HEK293 (cell line): ENCODE measurements at regions not wholly inside any gene's neighbourhood (a gene's known extent, or its start where the extent isn't known, plus 50 kb on each side); places are given as distances from the start of the nearest gene placed in this dataset.
A peak's percentile ranks its signal among the peaks of the same experiment; 100 is the strongest.

Experiments
- CTCF ChIA-PET: fragments of 350-600 bp; formaldehyde crosslinking; extraction: SDS; loops from one replicate; lab custom pipeline; 2021; ENCODE audit warnings: antibody characterized with exemption; lab: Yijun Ruan, JAX
- POLR2A ChIA-PET: fragments of 300-600 bp; formaldehyde crosslinking; extraction: SDS; loops from one replicate; lab custom pipeline; 2020; ENCODE audit warnings: antibody characterized with exemption, inconsistent platforms; lab: Yijun Ruan, JAX
- H3K27ac ChIP-seq: fragments of 200-500 bp; sonication (Bioruptor generic); 2 replicates; pipeline ENCODE4 v1.5.1; 2014; ENCODE audit warnings: low read depth, low read length, control low read depth, inconsistent platforms; ENCODE audit errors: extremely low read depth
- H3K36me3 ChIP-seq, 2 experiments: fragments of 200-500 bp in 1 of 2; sonication (Bioruptor generic) in 1 of 2; 1 replicate in 1 of 2; 2 replicates in 1 of 2; pipeline ENCODE4 v1.5.1; 2014 to 2017; ENCODE audit warnings: inconsistent platforms in 2 of 2, low read length in 2 of 2; ENCODE audit not compliant: control insufficient read depth in 2 of 2, insufficient read depth in 1 of 2
- H3K4me1 ChIP-seq: fragments of 200-500 bp; sonication (Bioruptor generic); 2 replicates; pipeline ENCODE4 v1.5.1; 2014; ENCODE audit warnings: mild to moderate bottlenecking, low read length, inconsistent platforms; ENCODE audit not compliant: control insufficient read depth, insufficient read depth
- H3K4me3 ChIP-seq: 2 replicates; pipeline ENCODE4 v1.5.1; 2011; ENCODE audit warnings: low read depth, mild to moderate bottlenecking, control low read depth, low read length, moderate library complexity
- H3K9me3 ChIP-seq: fragments of 200-500 bp; sonication (Bioruptor generic); 2 replicates; pipeline ENCODE4 v1.5.1; 2014; ENCODE audit warnings: low read depth, low read length, inconsistent platforms; ENCODE audit not compliant: control insufficient read depth, insufficient read depth
- BCL6B ChIP-seq: fragments of 450-650 bp; formaldehyde crosslinking; IDR thresholded peaks from 2 replicates; pipeline ENCODE4 v1.5.1; 2017; ENCODE audit warnings: missing biosample characterization, missing genetic modification characterization
- IKZF3 ChIP-seq: fragments of 450-650 bp; IDR thresholded peaks from 2 replicates; pipeline ENCODE4 v1.5.0; 2018; ENCODE audit warnings: missing biosample characterization, mild to moderate bottlenecking, missing genetic modification characterization, moderate library complexity
- PRDM6 ChIP-seq: fragments of 450-650 bp; formaldehyde crosslinking; IDR thresholded peaks from 2 replicates; pipeline ENCODE4 v1.5.1; 2017; ENCODE audit warnings: missing biosample characterization, missing genetic modification characterization
- SCRT2 ChIP-seq: fragments of 450-650 bp; formaldehyde crosslinking; IDR thresholded peaks from 2 replicates; pipeline ENCODE4 v1.5.1; 2016; ENCODE audit warnings: missing biosample characterization, missing genetic modification characterization
- SP7 ChIP-seq: fragments of 450-650 bp; formaldehyde crosslinking; IDR thresholded peaks from 2 replicates; pipeline ENCODE4 v1.5.1; 2016; ENCODE audit warnings: missing biosample characterization, missing genetic modification characterization
- ZNF133 ChIP-seq: fragments of 450-650 bp; formaldehyde crosslinking; IDR thresholded peaks from 2 replicates; pipeline ENCODE4 v1.5.1; 2016; ENCODE audit warnings: missing biosample characterization, missing genetic modification characterization
- ZNF23 ChIP-seq: fragments of 450-650 bp; formaldehyde crosslinking; IDR thresholded peaks from 2 replicates; pipeline ENCODE4 v1.5.1; 2016; ENCODE audit warnings: missing biosample characterization, missing genetic modification characterization, borderline replicate concordance
- ZNF248 ChIP-seq: fragments of 450-650 bp; formaldehyde crosslinking; IDR thresholded peaks from 2 replicates; pipeline ENCODE4 v1.5.1; 2017; ENCODE audit warnings: missing biosample characterization, missing genetic modification characterization
- ZNF292 ChIP-seq: fragments of 450-650 bp; formaldehyde crosslinking; IDR thresholded peaks from 2 replicates; pipeline ENCODE4 v1.5.1; 2016; ENCODE audit warnings: low read depth, missing biosample characterization, missing genetic modification characterization, borderline replicate concordance
- ZNF362 ChIP-seq: fragments of 450-650 bp; formaldehyde crosslinking; IDR thresholded peaks from 2 replicates; pipeline ENCODE4 v1.5.1; 2016; ENCODE audit warnings: missing biosample characterization, missing genetic modification characterization
- ZNF449 ChIP-seq: fragments of 450-650 bp; formaldehyde crosslinking; IDR thresholded peaks from 2 replicates; pipeline ENCODE4 v1.5.1; 2017; ENCODE audit warnings: missing biosample characterization, mild to moderate bottlenecking, missing genetic modification characterization, moderate library complexity
- ZNF488 ChIP-seq: fragments of 450-650 bp; formaldehyde crosslinking; IDR thresholded peaks from 2 replicates; pipeline ENCODE4 v1.5.1; 2016; ENCODE audit warnings: missing biosample characterization, missing genetic modification characterization
- ZNF596 ChIP-seq: fragments of 450-650 bp; IDR thresholded peaks from 2 replicates; pipeline ENCODE4 v1.5.0; 2018; ENCODE audit warnings: missing biosample characterization, mild to moderate bottlenecking, missing genetic modification characterization, moderate library complexity
- ZNF623 ChIP-seq: fragments of 450-650 bp; formaldehyde crosslinking; IDR thresholded peaks from 2 replicates; pipeline ENCODE4 v1.5.1; 2016; ENCODE audit warnings: missing biosample characterization, missing genetic modification characterization
- ZNF624 ChIP-seq: fragments of 450-650 bp; formaldehyde crosslinking; IDR thresholded peaks from 2 replicates; pipeline ENCODE4 v1.5.1; 2017; ENCODE audit warnings: missing biosample characterization, missing genetic modification characterization
- ZNF629 ChIP-seq: fragments of 450-650 bp; formaldehyde crosslinking; IDR thresholded peaks from 2 replicates; pipeline ENCODE4 v1.5.1; 2017; ENCODE audit warnings: missing biosample characterization, missing genetic modification characterization
- ZNF654 ChIP-seq: fragments of 450-650 bp; formaldehyde crosslinking; IDR thresholded peaks from 2 replicates; pipeline ENCODE4 v1.5.1; 2016; ENCODE audit warnings: low read depth, missing biosample characterization, missing genetic modification characterization
- TF ChIP-seq, protein P1 (sequence below): fragments of 450-650 bp; formaldehyde crosslinking; IDR thresholded peaks from 2 replicates; pipeline ENCODE4 v1.5.1; 2016; ENCODE audit warnings: missing biosample characterization, missing genetic modification characterization
- TF ChIP-seq, protein P2 (sequence below): fragments of 450-650 bp; formaldehyde crosslinking; IDR thresholded peaks from 2 replicates; pipeline ENCODE4 v1.5.1; 2016; ENCODE audit warnings: missing biosample characterization, missing genetic modification characterization, borderline replicate concordance

- TF ChIP-seq ZNF596 (tag by site-specific recombination): no peak
- no peak for TF ChIP-seq ZNF248 (tag by site-specific recombination)
- TF ChIP-seq ZNF133 (tag by site-specific recombination): no peak
- TF ChIP-seq ZNF654 (tag by site-specific recombination): peak; percentile 28
- no peak for TF ChIP-seq SP7 (tag by site-specific recombination)
- TF ChIP-seq ZNF449 (tag by site-specific recombination): no peak
- no peak for TF ChIP-seq ZNF362 (tag by site-specific recombination)
- H3K9me3 ChIP-seq: no peaks in the 10 kb centered on the region; the same call in 1 of the 2 replicates
- H3K4me3 ChIP-seq: no peak overlapping the region
- no peaks in the 10 kb centered on the region for H3K36me3 ChIP-seq
- H3K27ac ChIP-seq: no peak overlapping the region
- H3K4me1 ChIP-seq: no peaks in the 10 kb centered on the region
- ChIA-PET POLR2A (no interaction called here), CTCF (interaction anchor here (0.7 to 2.6 kb wide), 4 partner anchors 10 to 22 kb away, joined by 3 to 8 read pairs (median 5); no protein-coding TSS in a partner anchor)
Observed at GRCh38 chrX:93422693-93423092, 250.7 kb downstream of the NAP1L3 start.

- CTCF ChIA-PET: no interaction called here
- no peaks in the 10 kb centered on the region; the same call in 1 of the 2 replicates for H3K9me3 ChIP-seq
- H3K4me1 ChIP-seq: no peaks in the 10 kb centered on the region
- no peaks in the 10 kb centered on the region for H3K36me3 ChIP-seq
- TF ChIP-seq ZNF629: no peak
- no peak for TF ChIP-seq ZNF23
- no peak for TF ChIP-seq SCRT2 (tag by site-specific recombination)
- TF ChIP-seq, protein P1, sequence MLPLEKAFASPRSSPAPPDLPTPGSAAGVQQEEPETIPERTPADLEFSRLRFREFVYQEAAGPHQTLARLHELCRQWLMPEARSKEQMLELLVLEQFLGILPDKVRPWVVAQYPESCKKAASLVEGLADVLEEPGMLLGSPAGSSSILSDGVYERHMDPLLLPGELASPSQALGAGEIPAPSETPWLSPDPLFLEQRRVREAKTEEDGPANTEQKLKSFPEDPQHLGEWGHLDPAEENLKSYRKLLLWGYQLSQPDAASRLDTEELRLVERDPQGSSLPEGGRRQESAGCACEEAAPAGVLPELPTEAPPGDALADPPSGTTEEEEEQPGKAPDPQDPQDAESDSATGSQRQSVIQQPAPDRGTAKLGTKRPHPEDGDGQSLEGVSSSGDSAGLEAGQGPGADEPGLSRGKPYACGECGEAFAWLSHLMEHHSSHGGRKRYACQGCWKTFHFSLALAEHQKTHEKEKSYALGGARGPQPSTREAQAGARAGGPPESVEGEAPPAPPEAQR (tag by site-specific recombination): no peak
- no peak for TF ChIP-seq ZNF596 (tag by site-specific recombination)
- no peak for TF ChIP-seq ZNF623 (tag by site-specific recombination)
- TF ChIP-seq, all 188 proteins: peak for 0
- Histone ChIP-seq H3K27ac (no peak overlapping the region), H3K4me3 (no peak overlapping the region)
- POLR2A ChIA-PET: no interaction called here
Observed at GRCh38 chrX:93420525-93421082, 252.8 kb downstream of the NAP1L3 start.

GRCh38 chrX:93420090-93420489, 253.3 kb downstream of the NAP1L3 start:
- Histone ChIP-seq H3K27ac (no peak overlapping the region), H3K9me3 (no peaks in the 10 kb centered on the region; the same call in 1 of the 2 replicates), H3K4me1 (no peaks in the 10 kb centered on the region), H3K4me3 (no peak overlapping the region), H3K36me3 (no peaks in the 10 kb centered on the region)
- POLR2A ChIA-PET: no interaction called here
- CTCF ChIA-PET: no interaction called here
- TF ChIP-seq ZNF624 (no peak), IKZF3 (tag by site-specific recombination) (no peak), ZNF488 (tag by site-specific recombination) (no peak), ZNF292 (tag by site-specific recombination) (no peak), PRDM6 (tag by site-specific recombination) (no peak), BCL6B (no peak)
- TF ChIP-seq, protein P2, sequence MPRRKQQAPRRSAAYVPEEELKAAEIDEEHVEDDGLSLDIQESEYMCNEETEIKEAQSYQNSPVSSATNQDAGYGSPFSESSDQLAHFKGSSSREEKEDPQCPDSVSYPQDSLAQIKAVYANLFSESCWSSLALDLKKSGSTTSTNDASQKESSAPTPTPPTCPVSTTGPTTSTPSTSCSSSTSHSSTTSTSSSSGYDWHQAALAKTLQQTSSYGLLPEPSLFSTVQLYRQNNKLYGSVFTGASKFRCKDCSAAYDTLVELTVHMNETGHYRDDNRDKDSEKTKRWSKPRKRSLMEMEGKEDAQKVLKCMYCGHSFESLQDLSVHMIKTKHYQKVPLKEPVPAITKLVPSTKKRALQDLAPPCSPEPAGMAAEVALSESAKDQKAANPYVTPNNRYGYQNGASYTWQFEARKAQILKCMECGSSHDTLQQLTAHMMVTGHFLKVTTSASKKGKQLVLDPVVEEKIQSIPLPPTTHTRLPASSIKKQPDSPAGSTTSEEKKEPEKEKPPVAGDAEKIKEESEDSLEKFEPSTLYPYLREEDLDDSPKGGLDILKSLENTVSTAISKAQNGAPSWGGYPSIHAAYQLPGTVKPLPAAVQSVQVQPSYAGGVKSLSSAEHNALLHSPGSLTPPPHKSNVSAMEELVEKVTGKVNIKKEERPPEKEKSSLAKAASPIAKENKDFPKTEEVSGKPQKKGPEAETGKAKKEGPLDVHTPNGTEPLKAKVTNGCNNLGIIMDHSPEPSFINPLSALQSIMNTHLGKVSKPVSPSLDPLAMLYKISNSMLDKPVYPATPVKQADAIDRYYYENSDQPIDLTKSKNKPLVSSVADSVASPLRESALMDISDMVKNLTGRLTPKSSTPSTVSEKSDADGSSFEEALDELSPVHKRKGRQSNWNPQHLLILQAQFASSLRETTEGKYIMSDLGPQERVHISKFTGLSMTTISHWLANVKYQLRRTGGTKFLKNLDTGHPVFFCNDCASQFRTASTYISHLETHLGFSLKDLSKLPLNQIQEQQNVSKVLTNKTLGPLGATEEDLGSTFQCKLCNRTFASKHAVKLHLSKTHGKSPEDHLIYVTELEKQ (tag by site-specific recombination): no peak
